ENCODE measurements at regions not wholly inside any gene's neighbourhood (a gene's known extent, or its start where the extent isn't known, plus 50 kb on each side); places are given as distances from the start of the nearest gene placed in this dataset.

GRCh38 chr10:33813415-33813814, 478.9 kb upstream of the NRP1 start:
- DNase-seq (ENCODE audit: low spot score) = no peak

- no peak for DNase-seq (ENCODE audit: low spot score)
These were observed 478.1 kb upstream of the NRP1 start for GRCh38 chr10:33812586-33812985.

- DNase-seq (ENCODE audit: low spot score) = no peak
These were observed 476.5 kb upstream of the NRP1 start for GRCh38 chr10:33810986-33811385.

GRCh38 chr10:33809732-33810131, 475.3 kb upstream of the NRP1 start:
- DNase-seq (ENCODE audit: low spot score) = no peak

- DNase-seq (ENCODE audit: low spot score) = no peak
These were observed 474.0 kb upstream of the NRP1 start for GRCh38 chr10:33808475-33808874.

- DNase-seq (ENCODE audit: low spot score) = no peak
These were observed 473.3 kb upstream of the NRP1 start for GRCh38 chr10:33807531-33808359.

GRCh38 chr10:33805831-33806230, 471.4 kb upstream of the NRP1 start:
- DNase-seq (ENCODE audit: low spot score) = no peak

- DNase-seq (ENCODE audit: low spot score) = no peak
These were observed 470.1 kb upstream of the NRP1 start for GRCh38 chr10:33804584-33804983.

- DNase-seq (ENCODE audit: low spot score) = no peak
These were observed 468.8 kb upstream of the NRP1 start for GRCh38 chr10:33803248-33803647.

GRCh38 chr10:33802566-33802965, 468.1 kb upstream of the NRP1 start:
- DNase-seq (ENCODE audit: low spot score) = no peak

GRCh38 chr10:33801705-33802104, 467.2 kb upstream of the NRP1 start:
- DNase-seq (ENCODE audit: low spot score) = no peak

- DNase-seq (ENCODE audit: low spot score) = no peak
These were observed 466.5 kb upstream of the NRP1 start for GRCh38 chr10:33800986-33801385.

GRCh38 chr10:33800545-33800944, 466.1 kb upstream of the NRP1 start:
- no peak for DNase-seq (ENCODE audit: low spot score)

GRCh38 chr10:33799944-33800323, 465.5 kb upstream of the NRP1 start:
- no peak for DNase-seq (ENCODE audit: low spot score)

- DNase-seq (ENCODE audit: low spot score) = no peak
These were observed 464.9 kb upstream of the NRP1 start for GRCh38 chr10:33799281-33799943.

GRCh38 chr10:33798754-33799153, 464.3 kb upstream of the NRP1 start:
- DNase-seq (ENCODE audit: low spot score) = no peak

GRCh38 chr10:33796680-33797079, 462.2 kb upstream of the NRP1 start:
- DNase-seq (ENCODE audit: low spot score) = no peak

- no peak for DNase-seq (ENCODE audit: low spot score)
These were observed 461.1 kb upstream of the NRP1 start for GRCh38 chr10:33795529-33795928.

- DNase-seq (ENCODE audit: low spot score) = no peak
These were observed 460.0 kb upstream of the NRP1 start for GRCh38 chr10:33794460-33794859.

- no peak for DNase-seq (ENCODE audit: low spot score)
These were observed 459.3 kb upstream of the NRP1 start for GRCh38 chr10:33793793-33794192.

- no peak for DNase-seq (ENCODE audit: low spot score)
These were observed 456.8 kb upstream of the NRP1 start for GRCh38 chr10:33791272-33791660.

- DNase-seq (ENCODE audit: low spot score) = no peak
These were observed 456.2 kb upstream of the NRP1 start for GRCh38 chr10:33790521-33791271.

- no peak for DNase-seq (ENCODE audit: low spot score)
These were observed 449.1 kb upstream of the NRP1 start for GRCh38 chr10:33783557-33783956.

Data from putamen (tissue), 1 donor.